Pancreas (tissue), 10 donors: ENCODE measurements at regions not wholly inside any gene's neighbourhood (a gene's known extent, or its start where the extent isn't known, plus 50 kb on each side); places are given as distances from the start of the nearest gene placed in this dataset.
"Not testable (repeated sequence)": the region's sequence is repeated elsewhere in the genome, so short reads cannot be mapped to it uniquely, and the experiment has no call there.

Experiments used
- ATAC-seq, 4 donors: fragments of 200-7000 bp; cut with Tn5 transposase; one replicate each; pipeline versions ENCODE4 v1.8.0 to v1.9.1; 2020; ENCODE audit warnings: mild to moderate bottlenecking in 4 of 4, moderate library complexity in 4 of 4
- DNase-seq, 6 donors: peaks; one replicate each; pipeline ENCODE4 v3.0.0-alpha.2; 2020
- FAIRE-seq: peaks from 2 replicates; lab custom pipeline; 2012; peaks lifted over from hg19 to GRCh38; lab: Jason Lieb, UNC
- H3K27ac ChIP-seq, 4 donors: fragments of 200-600 bp; sonication (generic); 1 replicate in 3 of 4; 2 replicates in 1 of 4; pipeline versions ENCODE4 v1.5.0 to v1.8.0; 2020
- H3K27me3 ChIP-seq, 4 donors: fragments of 200-600 bp; one replicate each; pipeline ENCODE4 v1.8.0; 2021
- H3K36me3 ChIP-seq, 3 donors: fragments of 200-600 bp; sonication (generic) in 1 of 3; one replicate each; pipeline versions ENCODE4 v1.5.0 to v1.8.0; 2020 to 2021
- H3K4me1 ChIP-seq, 3 donors: fragments of 200-600 bp; one replicate each; pipeline ENCODE4 v1.8.0; 2021
- H3K4me3 ChIP-seq, 4 donors: fragments of 200-600 bp; sonication (generic) in 2 of 4; one replicate each; pipeline versions ENCODE4 v1.5.0 to v1.8.0; 2020 to 2021
- H3K9me3 ChIP-seq, 4 donors: fragments of 200-600 bp; one replicate each; pipeline ENCODE4 v1.8.0; 2021
- WGBS, 2 donors: extraction: QIAGEN DNeasy Blood & Tissue Kit; methylation state at CpG; one replicate each; pipeline ENCODE4 v1.1.7; 2013; 5-methylcytosine and 5-hydroxymethylcytosine counted together
- intact Hi-C, 3 donors: fragments of 100-400 bp; cut with DNase I; formaldehyde crosslinking; loops; one replicate each; pipeline versions ENCODE4 v1.11.1 to v1.14.2; 2022
- TF ChIP-seq, protein P1 (sequence below), 4 donors: fragments of 200-600 bp; sonication (generic) in 3 of 4; IDR thresholded peaks; one replicate each; pipeline versions ENCODE4 v1.5.0 to v1.8.0; 2021; ENCODE audit warnings: antibody characterized with exemption in 4 of 4
- donor health status: healthy with polysubstance abuse.
- donor health status: DM: no; HTN: no; CAD: no; lungs with moderate emphysema.
- donor health status: DM: no; HTN: no; CAD: no.
- donor health status: control.
- donor health status: control.
- donor health status: Bipolar disorder and iron deficiency.
- donor health status: DM: yes; HTN: yes; CAD: no.
- donor health status: DM: no; HTN: no; CAD: no.
- donor health status: DM: no; HTN: no; CAD: no.
- donor health status: DM: yes; HTN: yes; CAD: no.

DNA sequence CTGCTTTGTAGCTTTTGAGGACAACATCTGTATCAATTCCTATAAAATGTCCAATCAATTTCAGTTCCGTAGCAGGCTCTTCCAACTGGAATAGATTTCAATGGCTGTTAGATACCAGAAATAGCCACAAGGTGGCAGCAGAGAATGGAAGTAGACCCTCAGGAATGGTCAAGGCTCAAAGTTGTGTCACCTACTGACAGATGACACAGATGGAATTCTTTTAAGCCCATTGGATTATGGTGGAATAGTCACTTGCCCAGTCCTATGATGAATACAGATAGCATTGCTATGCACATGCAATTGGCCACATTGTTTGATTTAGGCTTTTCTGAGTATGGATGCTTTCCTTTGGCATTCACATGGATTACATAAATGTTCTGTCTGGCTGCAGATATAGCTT lies 130.4 kb upstream of the RADX start:
- no peaks in the 10 kb centered on the region for H3K4me1 ChIP-seq
- H3K4me3 ChIP-seq, result no peak overlapping the region
- WGBS, 2 donors, result 1 to 3% methylated on average over 1 of the region's 1 CpG
- intact Hi-C loops, result no loop called here
- H3K27ac ChIP-seq, result no peak overlapping the region
- DNase-seq, result peak in 3 of 6 donors; percentile 7 to 62 (median 23)
- peaks cover 0 to 3% (median 0%) of the 10 kb centered on the region in 4 donors for H3K27me3 ChIP-seq
- TF ChIP-seq, protein P1, sequence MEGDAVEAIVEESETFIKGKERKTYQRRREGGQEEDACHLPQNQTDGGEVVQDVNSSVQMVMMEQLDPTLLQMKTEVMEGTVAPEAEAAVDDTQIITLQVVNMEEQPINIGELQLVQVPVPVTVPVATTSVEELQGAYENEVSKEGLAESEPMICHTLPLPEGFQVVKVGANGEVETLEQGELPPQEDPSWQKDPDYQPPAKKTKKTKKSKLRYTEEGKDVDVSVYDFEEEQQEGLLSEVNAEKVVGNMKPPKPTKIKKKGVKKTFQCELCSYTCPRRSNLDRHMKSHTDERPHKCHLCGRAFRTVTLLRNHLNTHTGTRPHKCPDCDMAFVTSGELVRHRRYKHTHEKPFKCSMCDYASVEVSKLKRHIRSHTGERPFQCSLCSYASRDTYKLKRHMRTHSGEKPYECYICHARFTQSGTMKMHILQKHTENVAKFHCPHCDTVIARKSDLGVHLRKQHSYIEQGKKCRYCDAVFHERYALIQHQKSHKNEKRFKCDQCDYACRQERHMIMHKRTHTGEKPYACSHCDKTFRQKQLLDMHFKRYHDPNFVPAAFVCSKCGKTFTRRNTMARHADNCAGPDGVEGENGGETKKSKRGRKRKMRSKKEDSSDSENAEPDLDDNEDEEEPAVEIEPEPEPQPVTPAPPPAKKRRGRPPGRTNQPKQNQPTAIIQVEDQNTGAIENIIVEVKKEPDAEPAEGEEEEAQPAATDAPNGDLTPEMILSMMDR (IDR thresholded peaks at IDR 0.05), result peak; percentile 68 to 92 (median 86)
- peak; percentile 80 to 92 (median 88) for ATAC-seq
- H3K9me3 ChIP-seq, result no peaks in the 10 kb centered on the region
- H3K36me3 ChIP-seq, result no peaks in the 10 kb centered on the region
- peak; percentile 97 for FAIRE-seq

DNA sequence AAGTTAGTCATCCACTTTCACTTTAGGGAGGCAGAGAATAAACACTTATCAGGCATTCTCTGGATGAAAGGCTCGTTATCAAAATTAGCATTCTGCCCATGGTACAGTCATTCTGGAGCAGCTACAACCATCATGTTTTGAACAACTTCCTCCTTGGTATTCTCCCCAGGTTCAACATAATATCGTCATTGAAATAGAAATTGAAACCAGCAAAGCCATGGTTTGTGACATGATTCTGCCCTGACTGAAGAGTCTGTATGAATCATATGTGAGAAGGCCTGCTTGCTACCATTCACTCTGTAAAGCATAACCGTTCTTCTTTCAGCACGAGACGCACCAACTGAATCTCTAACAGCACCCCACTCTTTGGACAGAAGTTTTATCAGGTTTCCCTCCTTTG lies 127.5 kb upstream of the RADX start:
- Histone ChIP-seq H3K27ac (no peak overlapping the region), H3K4me3 (no peak overlapping the region), H3K4me1 (no peaks in the 10 kb centered on the region), H3K9me3 (no peaks in the 10 kb centered on the region), H3K36me3 (no peaks in the 10 kb centered on the region), H3K27me3 (peaks cover 0 to 3% (median 0%) of the 10 kb centered on the region in 4 donors)
- intact Hi-C loops, result no loop called here
- no peak for DNase-seq
- FAIRE-seq, result no peak
- peak in 2 of 4 donors; percentile 25 to 59 for ATAC-seq
- WGBS, 2 donors, result 49 to 59% methylated on average over 5 of the region's 5 CpGs
- TF ChIP-seq, protein P1 (IDR thresholded peaks at IDR 0.05), result no peak

DNA sequence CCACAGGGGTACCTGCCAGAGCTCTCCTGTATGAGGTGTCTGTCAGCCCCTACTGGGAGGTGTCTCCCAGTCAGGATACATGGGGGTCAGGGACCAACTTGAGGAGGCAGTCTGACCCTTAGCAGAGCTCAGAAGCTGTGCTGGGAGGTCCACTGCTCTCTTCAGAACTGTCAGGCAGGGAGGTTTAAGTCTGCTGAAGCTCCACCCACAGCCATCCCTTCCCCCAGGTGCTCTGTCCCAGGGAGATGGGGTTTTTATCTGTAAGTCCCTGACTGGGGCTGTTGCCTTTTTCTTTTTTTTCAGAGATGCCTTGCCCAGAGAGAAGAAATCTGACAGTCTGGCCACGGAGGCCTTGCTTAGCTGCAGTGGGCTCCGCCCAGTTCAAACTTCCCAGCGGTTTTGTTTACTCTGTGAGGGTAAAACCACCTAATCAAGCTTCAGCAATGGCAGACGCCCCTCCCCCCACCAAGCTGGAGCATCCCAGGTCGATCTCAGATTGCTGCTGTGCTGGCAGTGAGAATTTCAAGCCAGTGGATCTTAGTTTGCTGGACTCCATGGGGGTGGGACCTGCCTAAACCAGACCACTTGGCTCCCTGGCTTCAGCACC lies 118.5 kb upstream of the RADX start:
- H3K27ac ChIP-seq, intact Hi-C loops, DNase-seq, H3K36me3 ChIP-seq, H3K4me1 ChIP-seq, ATAC-seq, H3K4me3 ChIP-seq, FAIRE-seq, H3K9me3 ChIP-seq: not testable (repeated sequence)
- WGBS, 2 donors, result 11 to 14% methylated on average over 5 of the region's 5 CpGs
- peaks cover 0 to 21% (median 3%) of the 10 kb centered on the region in 4 donors for H3K27me3 ChIP-seq

DNA sequence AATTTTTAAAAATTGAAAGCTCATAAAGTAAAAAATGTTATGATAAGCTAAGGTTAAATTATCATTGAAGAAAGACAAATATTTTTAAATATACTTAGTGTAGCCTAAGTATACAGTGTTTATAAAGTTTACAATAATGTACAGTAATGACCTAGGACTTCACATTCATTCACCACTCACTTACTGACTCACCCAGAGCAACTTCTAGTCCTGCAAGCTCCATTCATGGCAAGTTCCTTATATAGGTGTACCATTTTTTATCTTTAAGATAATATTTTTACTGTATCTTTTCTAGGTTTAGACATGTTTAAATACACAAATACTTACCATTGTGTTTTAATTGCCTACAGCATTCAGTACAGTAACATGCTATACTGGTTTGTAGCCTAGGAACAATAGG lies 112.3 kb upstream of the RADX start:
- peak; percentile 74 for FAIRE-seq
- Histone ChIP-seq H3K9me3 (no peaks in the 10 kb centered on the region), H3K36me3 (no peaks in the 10 kb centered on the region), H3K4me3 (no peak overlapping the region), H3K4me1 (no peaks in the 10 kb centered on the region), H3K27me3 (peaks cover 0 to 17% (median 3%) of the 10 kb centered on the region in 4 donors), H3K27ac (no peak overlapping the region)
- intact Hi-C loops, result no loop called here
- TF ChIP-seq, protein P1 (IDR thresholded peaks at IDR 0.05), result no peak
- ATAC-seq, result no peak
- DNase-seq, result no peak

DNA sequence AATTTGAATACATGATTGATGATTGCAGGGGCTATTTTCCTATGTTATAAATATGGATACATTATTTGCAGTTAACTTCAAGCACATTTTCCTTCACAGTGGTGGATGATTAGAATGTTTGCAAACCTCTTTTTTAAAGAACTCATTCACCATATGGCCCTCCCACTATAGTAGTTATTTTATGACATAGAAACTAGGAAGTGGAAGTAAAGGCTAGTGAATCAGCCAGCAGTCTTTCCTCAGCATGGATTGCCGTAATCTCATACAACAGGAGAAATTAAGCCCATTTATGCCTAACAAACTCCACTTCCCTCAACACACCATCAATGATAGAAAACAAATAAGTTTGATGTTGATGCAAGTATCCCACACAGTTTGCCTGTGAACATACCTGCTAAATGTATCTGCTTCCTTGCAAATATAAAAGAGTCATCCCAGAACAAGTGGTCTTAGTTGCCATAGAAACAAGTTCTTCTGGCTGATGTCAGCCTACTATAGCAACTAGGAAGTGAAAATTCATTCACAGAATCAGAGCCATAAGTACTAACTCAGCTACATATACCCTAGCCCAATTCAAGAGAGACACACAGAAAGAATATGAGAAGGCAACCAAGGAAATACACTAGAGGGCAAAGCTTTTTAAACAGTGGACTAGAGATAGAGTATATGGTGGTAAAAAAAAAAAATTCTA lies 100.9 kb upstream of the RADX start:
- intact Hi-C loops, result no loop called here
- TF ChIP-seq, protein P1 (IDR thresholded peaks at IDR 0.05), result no peak
- Histone ChIP-seq H3K27ac (no peak overlapping the region), H3K9me3 (no peaks in the 10 kb centered on the region), H3K4me1 (no peaks in the 10 kb centered on the region), H3K27me3 (peaks cover 0 to 12% (median 0%) of the 10 kb centered on the region in 4 donors), H3K4me3 (no peak overlapping the region), H3K36me3 (no peaks in the 10 kb centered on the region)
- ATAC-seq (no peak), FAIRE-seq (peak; percentile 34), DNase-seq (no peak)
- 65 to 96% methylated on average over 1 of the region's 1 CpG for WGBS, 2 donors
